ENCODE measurements at regions not wholly inside any gene's neighbourhood (a gene's known extent, or its start where the extent isn't known, plus 50 kb on each side); places are given as distances from the start of the nearest gene placed in this dataset.

GRCh38 chr2:240310645-240311044, 124.8 kb upstream of the GPC1 start:
- in situ Hi-C loops (cut with MboI) = no loop called here
- Histone ChIP-seq H3K4me2 (ENCODE audit: control insufficient read depth, insufficient read depth) (no peak overlapping the region), H3K4me1 (ENCODE audit: control insufficient read depth, insufficient read depth, low read length) (no peaks in the 10 kb centered on the region), H3K27me3 (replicated peaks in 1 of 2; ENCODE audit: control insufficient read depth in 2 of 2, insufficient read depth in 2 of 2, low read length in 1 of 2) (no peaks in the 10 kb centered on the region), H3K9me3 (replicated peaks; ENCODE audit: control insufficient read depth, insufficient read depth, low read length) (no peaks in the 10 kb centered on the region), H2AFZ (ENCODE audit: control insufficient read depth, low read depth, low read length) (no peak overlapping the region), H3K9ac (ENCODE audit: control insufficient read depth, insufficient read depth, low read length) (no peak overlapping the region), H4K20me1 (ENCODE audit: control insufficient read depth, insufficient read depth) (no peaks in the 10 kb centered on the region), H3K79me2 (ENCODE audit: control insufficient read depth, insufficient read depth, low read length) (no peaks in the 10 kb centered on the region), H3K27ac (ENCODE audit: control insufficient read depth, insufficient read depth) (no peak overlapping the region), H3K4me3 (no peak overlapping the region), H3K36me3 (ENCODE audit: control insufficient read depth in 2 of 2, insufficient read depth in 2 of 2, low read length in 1 of 2) (no peaks in the 10 kb centered on the region)
- ChIA-PET RAD21 (ENCODE audit: unreplicated experiment) (no interaction called here), POLR2A (no interaction called here), CTCF (no interaction called here), SMC1A (ENCODE audit: uncharacterized antibody, unreplicated experiment) (no interaction called here)
- FAIRE-seq (no peak), ATAC-seq (no peak), DNase-seq (ENCODE audit: low read depth, low spot score) (no peak)
- no peak for TF ChIP-seq RAD21 (IDR thresholded peaks at IDR 0.05; ENCODE audit: insufficient read depth, low read depth, low read length)
- TF ChIP-seq HDAC6 (IDR thresholded peaks at IDR 0.05; ENCODE audit: unreplicated experiment) = no peak
- TF ChIP-seq, protein P1, sequence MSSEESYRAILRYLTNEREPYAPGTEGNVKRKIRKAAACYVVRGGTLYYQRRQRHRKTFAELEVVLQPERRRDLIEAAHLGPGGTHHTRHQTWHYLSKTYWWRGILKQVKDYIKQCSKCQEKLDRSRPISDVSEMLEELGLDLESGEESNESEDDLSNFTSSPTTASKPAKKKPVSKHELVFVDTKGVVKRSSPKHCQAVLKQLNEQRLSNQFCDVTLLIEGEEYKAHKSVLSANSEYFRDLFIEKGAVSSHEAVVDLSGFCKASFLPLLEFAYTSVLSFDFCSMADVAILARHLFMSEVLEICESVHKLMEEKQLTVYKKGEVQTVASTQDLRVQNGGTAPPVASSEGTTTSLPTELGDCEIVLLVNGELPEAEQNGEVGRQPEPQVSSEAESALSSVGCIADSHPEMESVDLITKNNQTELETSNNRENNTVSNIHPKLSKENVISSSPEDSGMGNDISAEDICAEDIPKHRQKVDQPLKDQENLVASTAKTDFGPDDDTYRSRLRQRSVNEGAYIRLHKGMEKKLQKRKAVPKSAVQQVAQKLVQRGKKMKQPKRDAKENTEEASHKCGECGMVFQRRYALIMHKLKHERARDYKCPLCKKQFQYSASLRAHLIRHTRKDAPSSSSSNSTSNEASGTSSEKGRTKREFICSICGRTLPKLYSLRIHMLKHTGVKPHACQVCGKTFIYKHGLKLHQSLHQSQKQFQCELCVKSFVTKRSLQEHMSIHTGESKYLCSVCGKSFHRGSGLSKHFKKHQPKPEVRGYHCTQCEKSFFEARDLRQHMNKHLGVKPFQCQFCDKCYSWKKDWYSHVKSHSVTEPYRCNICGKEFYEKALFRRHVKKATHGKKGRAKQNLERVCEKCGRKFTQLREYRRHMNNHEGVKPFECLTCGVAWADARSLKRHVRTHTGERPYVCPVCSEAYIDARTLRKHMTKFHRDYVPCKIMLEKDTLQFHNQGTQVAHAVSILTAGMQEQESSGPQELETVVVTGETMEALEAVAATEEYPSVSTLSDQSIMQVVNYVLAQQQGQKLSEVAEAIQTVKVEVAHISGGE (CRISPR knock-in tag; IDR thresholded peaks at IDR 0.05) = no peak
- no peak for TF ChIP-seq MEF2B (IDR thresholded peaks at IDR 0.05; ENCODE audit: partially characterized antibody, poor library complexity, severe bottlenecking)
- TF ChIP-seq, protein P2, sequence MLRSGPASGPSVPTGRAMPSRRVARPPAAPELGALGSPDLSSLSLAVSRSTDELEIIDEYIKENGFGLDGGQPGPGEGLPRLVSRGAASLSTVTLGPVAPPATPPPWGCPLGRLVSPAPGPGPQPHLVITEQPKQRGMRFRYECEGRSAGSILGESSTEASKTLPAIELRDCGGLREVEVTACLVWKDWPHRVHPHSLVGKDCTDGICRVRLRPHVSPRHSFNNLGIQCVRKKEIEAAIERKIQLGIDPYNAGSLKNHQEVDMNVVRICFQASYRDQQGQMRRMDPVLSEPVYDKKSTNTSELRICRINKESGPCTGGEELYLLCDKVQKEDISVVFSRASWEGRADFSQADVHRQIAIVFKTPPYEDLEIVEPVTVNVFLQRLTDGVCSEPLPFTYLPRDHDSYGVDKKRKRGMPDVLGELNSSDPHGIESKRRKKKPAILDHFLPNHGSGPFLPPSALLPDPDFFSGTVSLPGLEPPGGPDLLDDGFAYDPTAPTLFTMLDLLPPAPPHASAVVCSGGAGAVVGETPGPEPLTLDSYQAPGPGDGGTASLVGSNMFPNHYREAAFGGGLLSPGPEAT (IDR thresholded peaks at IDR 0.05; ENCODE audit: low read depth) = no peak
- TF ChIP-seq MYC (IDR thresholded peaks at IDR 0.05; ENCODE audit: insufficient read depth, insufficient read length, insufficient replicate concordance, low read length, severe bottlenecking) = no peak
- TF ChIP-seq WRNIP1 (IDR thresholded peaks at IDR 0.05; ENCODE audit: borderline replicate concordance, low read depth, low read length) = no peak
- BruUV-seq (replicated peaks) = no TSS peak
- WGBS (ENCODE audit: insufficient coverage, insufficient replicate concordance, low lambda C conversion rate, missing lambda C conversion rate) = 39% methylated on average over 9 of the region's 9 CpGs
- intact Hi-C loops (cut with micrococcal nuclease; ENCODE audit: unreplicated experiment) = no loop called here

Data from GM12878 (cell line).